HUES64 (cell line): ENCODE measurements at regions not wholly inside any gene's neighbourhood (a gene's known extent, or its start where the extent isn't known, plus 50 kb on each side); places are given as distances from the start of the nearest gene placed in this dataset.
"Not testable (repeated sequence)": the region's sequence is repeated elsewhere in the genome, so short reads cannot be mapped to it uniquely, and the experiment has no call there.

Experiments
- H3K27ac ChIP-seq: 2 replicates; pipeline ENCODE4 v1.7.0; 2013; ENCODE audit warnings: low read depth, low read length, inconsistent platforms
- H3K27me3 ChIP-seq: 2 replicates; pipeline ENCODE4 v1.6.1; 2013; ENCODE audit warnings: mild to moderate bottlenecking, low read length; ENCODE audit not compliant: insufficient read depth
- H3K36me3 ChIP-seq: 2 replicates; pipeline ENCODE4 v1.6.1; 2013; ENCODE audit warnings: mild to moderate bottlenecking, low read length; ENCODE audit not compliant: insufficient read depth
- H3K4me1 ChIP-seq: 2 replicates; pipeline ENCODE4 v1.6.1; 2013; ENCODE audit warnings: mild to moderate bottlenecking, low read length, moderate library complexity; ENCODE audit not compliant: insufficient read depth
- H3K4me3 ChIP-seq: 2 replicates; pipeline ENCODE4 v1.5.1; 2013; ENCODE audit warnings: mild to moderate bottlenecking, low read length, moderate library complexity
- H3K9ac ChIP-seq: 2 replicates; pipeline ENCODE4 v1.6.1; 2013; ENCODE audit warnings: mild to moderate bottlenecking, low read depth, low read length
- H3K9me3 ChIP-seq: 2 replicates; pipeline ENCODE4 v1.6.1; 2013; ENCODE audit warnings: low read depth, low read length; ENCODE audit not compliant: insufficient read depth
- WGBS: fragments of 150-250, 120-280 bp; methylation state at CpG from one replicate; pipeline ENCODE4 v1.1.7; 2013; ENCODE audit warnings: missing lambda C conversion rate; 5-methylcytosine and 5-hydroxymethylcytosine counted together

GRCh38 chr17:64716496-64716895 lies 54.4 kb upstream of the SMURF2 start:
- 98% methylated on average over 22 of the region's 27 CpGs for WGBS
- H3K4me3 ChIP-seq, H3K27me3 ChIP-seq: not testable (repeated sequence)

DNA sequence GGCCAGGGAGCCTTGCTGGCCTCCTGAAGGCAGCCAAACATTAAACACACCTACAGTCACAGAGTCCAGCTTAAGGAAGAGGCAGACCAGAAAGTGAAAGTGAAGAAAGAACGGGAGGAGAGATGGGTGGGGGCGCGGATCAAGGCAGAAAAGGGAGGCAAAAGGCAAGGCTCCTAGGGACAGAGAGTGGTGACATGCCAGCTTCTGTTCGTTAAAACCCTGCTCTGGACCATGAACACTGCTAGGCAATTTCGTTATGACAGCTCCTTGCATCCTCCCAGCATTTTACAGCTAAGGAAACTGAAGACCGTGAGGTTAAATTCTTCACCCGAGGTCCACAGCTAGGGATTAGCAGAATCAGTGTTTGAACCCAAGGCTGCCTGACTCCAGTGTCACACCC lies 51.7 kb upstream of the SMURF2 start:
- not testable (repeated sequence) for H3K4me1 ChIP-seq, H3K4me3 ChIP-seq, H3K27me3 ChIP-seq, H3K9me3 ChIP-seq, H3K27ac ChIP-seq, H3K9ac ChIP-seq, H3K36me3 ChIP-seq
- 95% methylated on average over 7 of the region's 7 CpGs for WGBS

More at GRCh38 chr17:64716496-64716895, 54.4 kb upstream of the SMURF2 start:
- H3K27ac ChIP-seq, H3K9ac ChIP-seq, H3K4me1 ChIP-seq, H3K36me3 ChIP-seq, H3K9me3 ChIP-seq: not testable (repeated sequence)

- not testable (repeated sequence) for H3K9ac ChIP-seq, H3K4me1 ChIP-seq, H3K36me3 ChIP-seq, H3K27me3 ChIP-seq, H3K4me3 ChIP-seq, H3K9me3 ChIP-seq, H3K27ac ChIP-seq
- 78% methylated on average over 9 of the region's 11 CpGs for WGBS
Measured at GRCh38 chr17:64712557-64713351, 50.6 kb upstream of the SMURF2 start.
